HEK293 (cell line): ENCODE measurements at regions not wholly inside any gene's neighbourhood (a gene's known extent, or its start where the extent isn't known, plus 50 kb on each side); places are given as distances from the start of the nearest gene placed in this dataset.
A peak's percentile ranks its signal among the peaks of the same experiment; 100 is the strongest.

ENCODE experiments used
- CTCF ChIA-PET: fragments of 350-600 bp; formaldehyde crosslinking; extraction: SDS; loops from one replicate; lab custom pipeline; 2021; ENCODE audit warnings: antibody characterized with exemption; lab: Yijun Ruan, JAX
- POLR2A ChIA-PET: fragments of 300-600 bp; formaldehyde crosslinking; extraction: SDS; loops from one replicate; lab custom pipeline; 2020; ENCODE audit warnings: antibody characterized with exemption, inconsistent platforms; lab: Yijun Ruan, JAX
- H3K27ac ChIP-seq: fragments of 200-500 bp; sonication (Bioruptor generic); 2 replicates; pipeline ENCODE4 v1.5.1; 2014; ENCODE audit warnings: low read depth, low read length, control low read depth, inconsistent platforms; ENCODE audit errors: extremely low read depth
- H3K36me3 ChIP-seq, 2 experiments: fragments of 200-500 bp in 1 of 2; sonication (Bioruptor generic) in 1 of 2; 1 replicate in 1 of 2; 2 replicates in 1 of 2; pipeline ENCODE4 v1.5.1; 2014 to 2017; ENCODE audit warnings: inconsistent platforms in 2 of 2, low read length in 2 of 2; ENCODE audit not compliant: control insufficient read depth in 2 of 2, insufficient read depth in 1 of 2
- H3K4me1 ChIP-seq: fragments of 200-500 bp; sonication (Bioruptor generic); 2 replicates; pipeline ENCODE4 v1.5.1; 2014; ENCODE audit warnings: mild to moderate bottlenecking, low read length, inconsistent platforms; ENCODE audit not compliant: control insufficient read depth, insufficient read depth
- H3K4me3 ChIP-seq: 2 replicates; pipeline ENCODE4 v1.5.1; 2011; ENCODE audit warnings: low read depth, mild to moderate bottlenecking, control low read depth, low read length, moderate library complexity
- H3K9me3 ChIP-seq: fragments of 200-500 bp; sonication (Bioruptor generic); 2 replicates; pipeline ENCODE4 v1.5.1; 2014; ENCODE audit warnings: low read depth, low read length, inconsistent platforms; ENCODE audit not compliant: control insufficient read depth, insufficient read depth
- EGR2 ChIP-seq: fragments of 450-650 bp; formaldehyde crosslinking; IDR thresholded peaks from 2 replicates; pipeline ENCODE4 v1.5.1; 2016; ENCODE audit warnings: low read depth, missing biosample characterization, missing genetic modification characterization
- GFI1B ChIP-seq: fragments of 450-650 bp; formaldehyde crosslinking; IDR thresholded peaks from 2 replicates; pipeline ENCODE4 v1.5.1; 2016; ENCODE audit warnings: missing biosample characterization, missing genetic modification characterization
- GLI2 ChIP-seq: fragments of 450-650 bp; formaldehyde crosslinking; IDR thresholded peaks from 2 replicates; pipeline ENCODE4; 2017; ENCODE audit warnings: missing biosample characterization, missing genetic modification characterization, low read depth, borderline replicate concordance
- IKZF3 ChIP-seq: fragments of 450-650 bp; IDR thresholded peaks from 2 replicates; pipeline ENCODE4 v1.5.0; 2018; ENCODE audit warnings: missing biosample characterization, mild to moderate bottlenecking, missing genetic modification characterization, moderate library complexity
- KLF10 ChIP-seq: fragments of 450-650 bp; IDR thresholded peaks from 2 replicates; pipeline ENCODE4 v1.5.1; 2018; ENCODE audit warnings: missing biosample characterization, mild to moderate bottlenecking, missing genetic modification characterization
- MEIS1 ChIP-seq: sonication (generic); formaldehyde crosslinking; IDR thresholded peaks from 2 replicates; pipeline ENCODE4 v1.8.1; 2022; ENCODE audit warnings: missing genetic modification reagents, mild to moderate bottlenecking, borderline replicate concordance
- OSR2 ChIP-seq: fragments of 450-650 bp; formaldehyde crosslinking; IDR thresholded peaks from 2 replicates; pipeline ENCODE4 v1.5.1; 2016; ENCODE audit warnings: missing biosample characterization, missing genetic modification characterization
- PATZ1 ChIP-seq: fragments of 450-650 bp; formaldehyde crosslinking; IDR thresholded peaks from 2 replicates; pipeline ENCODE4 v1.5.1; 2016; ENCODE audit warnings: missing biosample characterization, missing genetic modification characterization
- SCRT2 ChIP-seq: fragments of 450-650 bp; formaldehyde crosslinking; IDR thresholded peaks from 2 replicates; pipeline ENCODE4 v1.5.1; 2016; ENCODE audit warnings: missing biosample characterization, missing genetic modification characterization
- SP7 ChIP-seq: fragments of 450-650 bp; formaldehyde crosslinking; IDR thresholded peaks from 2 replicates; pipeline ENCODE4 v1.5.1; 2016; ENCODE audit warnings: missing biosample characterization, missing genetic modification characterization
- TRIM28 ChIP-seq: IDR thresholded peaks from 2 replicates; pipeline ENCODE4 v1.6.1; 2011; ENCODE audit warnings: low read length, control low read depth, borderline replicate concordance
- WT1 ChIP-seq: fragments of 450-650 bp; formaldehyde crosslinking; IDR thresholded peaks from 2 replicates; pipeline ENCODE4 v1.5.1; 2016; ENCODE audit warnings: missing biosample characterization, missing genetic modification characterization
- ZBTB8A ChIP-seq: fragments of 450-650 bp; formaldehyde crosslinking; IDR thresholded peaks from 2 replicates; pipeline ENCODE4 v1.5.1; 2016; ENCODE audit warnings: missing biosample characterization, missing genetic modification characterization
- ZNF184 ChIP-seq: fragments of 450-650 bp; IDR thresholded peaks from 2 replicates; pipeline ENCODE4 v1.5.1; 2018; ENCODE audit warnings: missing biosample characterization, mild to moderate bottlenecking, missing genetic modification characterization
- ZNF214 ChIP-seq: fragments of 450-650 bp; formaldehyde crosslinking; IDR thresholded peaks from 2 replicates; pipeline ENCODE4 v1.5.1; 2017; ENCODE audit warnings: missing biosample characterization, mild to moderate bottlenecking, missing genetic modification characterization, borderline replicate concordance
- ZNF23 ChIP-seq: fragments of 450-650 bp; formaldehyde crosslinking; IDR thresholded peaks from 2 replicates; pipeline ENCODE4 v1.5.1; 2016; ENCODE audit warnings: missing biosample characterization, missing genetic modification characterization, borderline replicate concordance
- ZNF24 ChIP-seq: fragments of 450-650 bp; formaldehyde crosslinking; IDR thresholded peaks from 2 replicates; pipeline ENCODE4 v1.5.1; 2016; ENCODE audit warnings: missing biosample characterization, missing genetic modification characterization
- ZNF302 ChIP-seq: fragments of 450-650 bp; formaldehyde crosslinking; IDR thresholded peaks from 2 replicates; pipeline ENCODE4 v1.5.1; 2016; ENCODE audit warnings: missing biosample characterization, missing genetic modification characterization, low read depth
- ZNF341 ChIP-seq: fragments of 450-650 bp; formaldehyde crosslinking; IDR thresholded peaks from 2 replicates; pipeline ENCODE4; 2016; ENCODE audit warnings: low read depth, missing biosample characterization, missing genetic modification characterization
- ZNF350 ChIP-seq: fragments of 450-650 bp; formaldehyde crosslinking; IDR thresholded peaks from 2 replicates; pipeline ENCODE4 v1.5.0; 2017; ENCODE audit warnings: missing biosample characterization, mild to moderate bottlenecking, missing genetic modification characterization
- ZNF510 ChIP-seq: fragments of 450-650 bp; formaldehyde crosslinking; IDR thresholded peaks from 2 replicates; pipeline ENCODE4 v1.5.1; 2018; ENCODE audit warnings: mild to moderate bottlenecking, missing genetic modification characterization, missing biosample characterization; ENCODE audit not compliant: insufficient replicate concordance
- ZNF514 ChIP-seq: fragments of 450-650 bp; formaldehyde crosslinking; IDR thresholded peaks from 2 replicates; pipeline ENCODE4 v1.5.1; 2016; ENCODE audit warnings: missing biosample characterization, missing genetic modification characterization
- ZNF521 ChIP-seq: fragments of 450-650 bp; formaldehyde crosslinking; IDR thresholded peaks from 2 replicates; pipeline ENCODE4 v1.5.1; 2017; ENCODE audit warnings: missing biosample characterization, mild to moderate bottlenecking, missing genetic modification characterization
- ZSCAN5A ChIP-seq: fragments of 450-650 bp; formaldehyde crosslinking; IDR thresholded peaks from 2 replicates; pipeline ENCODE4 v1.5.1; 2016; ENCODE audit warnings: missing biosample characterization, missing genetic modification characterization
- TF ChIP-seq, protein P1 (sequence below): fragments of 450-650 bp; formaldehyde crosslinking; IDR thresholded peaks from 2 replicates; pipeline ENCODE4 v1.5.1; 2016; ENCODE audit warnings: missing biosample characterization, missing genetic modification characterization, borderline replicate concordance
- TF ChIP-seq, protein P2 (sequence below): fragments of 450-650 bp; formaldehyde crosslinking; IDR thresholded peaks from 2 replicates; pipeline ENCODE4 v1.5.1; 2016; ENCODE audit warnings: missing biosample characterization, missing genetic modification characterization

DNA sequence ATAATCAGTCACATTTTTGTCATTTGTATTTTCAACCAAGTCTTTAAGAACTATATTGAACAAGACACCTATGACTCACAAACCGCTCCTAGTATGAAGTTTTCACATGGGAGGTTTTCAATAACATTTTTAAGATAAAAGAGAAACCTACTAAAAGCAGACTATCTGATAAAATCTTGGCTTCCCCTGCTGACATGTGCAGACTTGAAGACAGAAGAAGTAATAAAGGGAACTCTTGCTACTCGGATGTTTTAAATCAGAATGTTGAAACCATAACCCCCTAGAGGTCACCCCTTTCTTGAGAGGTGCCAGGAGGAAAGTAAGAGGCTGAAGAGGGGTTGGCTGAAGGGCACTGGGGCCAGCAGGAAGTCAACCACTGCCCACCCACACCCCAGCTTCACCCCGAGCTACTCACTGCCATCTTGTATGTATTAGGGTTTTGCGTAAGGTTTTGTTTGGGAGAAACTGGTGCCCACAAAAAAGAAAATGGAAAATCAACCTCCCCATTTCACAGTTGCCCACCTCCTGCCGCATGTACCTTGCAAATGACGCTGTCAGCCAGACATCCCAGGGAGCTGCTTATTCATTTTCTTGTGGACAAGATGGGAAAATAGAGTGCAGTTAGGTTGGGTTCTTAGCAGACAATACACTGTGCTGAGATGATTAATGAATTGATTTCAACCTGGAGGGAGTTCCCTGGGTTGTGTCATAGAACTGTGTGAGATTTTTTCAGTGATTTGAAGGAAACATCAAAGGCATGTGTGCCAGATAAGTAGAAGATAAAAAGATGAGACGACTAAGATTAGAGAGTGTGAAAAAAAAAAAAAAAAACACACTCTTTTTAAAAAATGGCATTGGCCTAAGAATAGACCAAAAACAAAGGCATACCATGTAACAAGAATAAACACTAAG lies 83.2 kb upstream of the TAB2 start (continued):
- TF ChIP-seq ZNF302 (tag by site-specific recombination): no peak
- TF ChIP-seq ZSCAN5A (tag by site-specific recombination): no peak
- TF ChIP-seq, protein P1, sequence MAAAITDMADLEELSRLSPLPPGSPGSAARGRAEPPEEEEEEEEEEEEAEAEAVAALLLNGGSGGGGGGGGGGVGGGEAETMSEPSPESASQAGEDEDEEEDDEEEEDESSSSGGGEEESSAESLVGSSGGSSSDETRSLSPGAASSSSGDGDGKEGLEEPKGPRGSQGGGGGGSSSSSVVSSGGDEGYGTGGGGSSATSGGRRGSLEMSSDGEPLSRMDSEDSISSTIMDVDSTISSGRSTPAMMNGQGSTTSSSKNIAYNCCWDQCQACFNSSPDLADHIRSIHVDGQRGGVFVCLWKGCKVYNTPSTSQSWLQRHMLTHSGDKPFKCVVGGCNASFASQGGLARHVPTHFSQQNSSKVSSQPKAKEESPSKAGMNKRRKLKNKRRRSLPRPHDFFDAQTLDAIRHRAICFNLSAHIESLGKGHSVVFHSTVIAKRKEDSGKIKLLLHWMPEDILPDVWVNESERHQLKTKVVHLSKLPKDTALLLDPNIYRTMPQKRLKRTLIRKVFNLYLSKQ (tag by site-specific recombination): no peak
- 0 out of 2 replicates have a peak, but pooled peaks have one; percentile 12 for TF ChIP-seq MEIS1 (CRISPR knock-in tag)
- no peak for TF ChIP-seq ZNF23 (tag by site-specific recombination)
- peak; percentile 83 for TF ChIP-seq WT1 (tag by site-specific recombination)
- no peak for TF ChIP-seq ZNF510 (tag by site-specific recombination)
- TF ChIP-seq SCRT2 (tag by site-specific recombination): no peak
- TF ChIP-seq, protein P2, sequence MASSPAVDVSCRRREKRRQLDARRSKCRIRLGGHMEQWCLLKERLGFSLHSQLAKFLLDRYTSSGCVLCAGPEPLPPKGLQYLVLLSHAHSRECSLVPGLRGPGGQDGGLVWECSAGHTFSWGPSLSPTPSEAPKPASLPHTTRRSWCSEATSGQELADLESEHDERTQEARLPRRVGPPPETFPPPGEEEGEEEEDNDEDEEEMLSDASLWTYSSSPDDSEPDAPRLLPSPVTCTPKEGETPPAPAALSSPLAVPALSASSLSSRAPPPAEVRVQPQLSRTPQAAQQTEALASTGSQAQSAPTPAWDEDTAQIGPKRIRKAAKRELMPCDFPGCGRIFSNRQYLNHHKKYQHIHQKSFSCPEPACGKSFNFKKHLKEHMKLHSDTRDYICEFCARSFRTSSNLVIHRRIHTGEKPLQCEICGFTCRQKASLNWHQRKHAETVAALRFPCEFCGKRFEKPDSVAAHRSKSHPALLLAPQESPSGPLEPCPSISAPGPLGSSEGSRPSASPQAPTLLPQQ: no peak
- no peak for TF ChIP-seq ZBTB8A (tag by site-specific recombination)
- peak; percentile 83 for TF ChIP-seq GFI1B (tag by site-specific recombination)
- TF ChIP-seq ZNF214 (tag by site-specific recombination): no peak
- no peak for TF ChIP-seq ZNF521 (tag by site-specific recombination)
- TF ChIP-seq OSR2 (tag by site-specific recombination): peak; percentile 67

GRCh38 chr6:149235130-149235561 lies 82.4 kb upstream of the TAB2 start:
- Histone ChIP-seq H3K9me3 (no peaks in the 10 kb centered on the region), H3K36me3 (no peaks in the 10 kb centered on the region), H3K4me3 (no peak overlapping the region), H3K27ac (peak overlapping the region; percentile 73), H3K4me1 (peaks cover 39% of the 10 kb centered on the region)
- ChIA-PET CTCF (interaction anchor here (0.6 to 1.5 kb wide), 3 partner anchors 20 to 159 kb away, joined by 3 read pairs; no protein-coding TSS in a partner anchor), POLR2A (interaction anchor here (2.1 kb wide), 1 partner anchor 82 kb away, joined by 7 read pairs; the partner anchor contains the start of gene TAB2)
- TF ChIP-seq IKZF3: peak; percentile 56
- TF ChIP-seq SP7 (tag by site-specific recombination): peak; percentile 73
- TF ChIP-seq ZNF302 (tag by site-specific recombination): no peak
- no peak for TF ChIP-seq ZNF514 (tag by site-specific recombination)
- TF ChIP-seq PATZ1: 0 out of 2 replicates have a peak, but pooled peaks have one; percentile 36
- peak; percentile 71 for TF ChIP-seq ZNF510 (tag by site-specific recombination)
- peak; percentile 88; the same call in 1 of the 2 replicates for TF ChIP-seq TRIM28
- TF ChIP-seq EGR2: no peak
- TF ChIP-seq GLI2: 0 out of 2 replicates have a peak, but pooled peaks have one; percentile 56
- peak; percentile 33; the same call in 1 of the 2 replicates for TF ChIP-seq KLF10 (tag by site-specific recombination)
- peak; percentile 90 for TF ChIP-seq ZNF184
- TF ChIP-seq ZNF24 (tag by site-specific recombination): peak; percentile 89
- peak; percentile 65 for TF ChIP-seq ZNF341 (tag by site-specific recombination)
- TF ChIP-seq ZNF350: 0 out of 2 replicates have a peak, but pooled peaks have one; percentile 70
- TF ChIP-seq ZNF214 (tag by site-specific recombination): peak; percentile 23; the same call in 1 of the 2 replicates
